ENCODE measurements at regions not wholly inside any gene's neighbourhood (a gene's known extent, or its start where the extent isn't known, plus 50 kb on each side); places are given as distances from the start of the nearest gene placed in this dataset.

GRCh38 chr6:78483553-78484197, 383.7 kb upstream of the IRAK1BP1 start:
- Histone ChIP-seq H3K27ac (no peak overlapping the region), H3K4me1 (ENCODE audit: low read depth, poor library complexity, severe bottlenecking) (no peaks in the 10 kb centered on the region), H3K27me3 (ENCODE audit: insufficient read depth, low read depth) (no peaks in the 10 kb centered on the region), H3K36me3 (ENCODE audit: insufficient read depth) (no peaks in the 10 kb centered on the region), H3K4me3 (IDR thresholded peaks at IDR 0.05; ENCODE audit: insufficient read depth, low read depth, low read length) (no peak overlapping the region), H3K9ac (no peak overlapping the region), H4K20me1 (ENCODE audit: insufficient read depth) (no peaks in the 10 kb centered on the region), H3K79me2 (ENCODE audit: insufficient read depth, low read depth) (no peaks in the 10 kb centered on the region), H3K4me2 (no peak overlapping the region), H2AFZ (ENCODE audit: low read depth) (no peak overlapping the region)
- TF ChIP-seq, protein P1, sequence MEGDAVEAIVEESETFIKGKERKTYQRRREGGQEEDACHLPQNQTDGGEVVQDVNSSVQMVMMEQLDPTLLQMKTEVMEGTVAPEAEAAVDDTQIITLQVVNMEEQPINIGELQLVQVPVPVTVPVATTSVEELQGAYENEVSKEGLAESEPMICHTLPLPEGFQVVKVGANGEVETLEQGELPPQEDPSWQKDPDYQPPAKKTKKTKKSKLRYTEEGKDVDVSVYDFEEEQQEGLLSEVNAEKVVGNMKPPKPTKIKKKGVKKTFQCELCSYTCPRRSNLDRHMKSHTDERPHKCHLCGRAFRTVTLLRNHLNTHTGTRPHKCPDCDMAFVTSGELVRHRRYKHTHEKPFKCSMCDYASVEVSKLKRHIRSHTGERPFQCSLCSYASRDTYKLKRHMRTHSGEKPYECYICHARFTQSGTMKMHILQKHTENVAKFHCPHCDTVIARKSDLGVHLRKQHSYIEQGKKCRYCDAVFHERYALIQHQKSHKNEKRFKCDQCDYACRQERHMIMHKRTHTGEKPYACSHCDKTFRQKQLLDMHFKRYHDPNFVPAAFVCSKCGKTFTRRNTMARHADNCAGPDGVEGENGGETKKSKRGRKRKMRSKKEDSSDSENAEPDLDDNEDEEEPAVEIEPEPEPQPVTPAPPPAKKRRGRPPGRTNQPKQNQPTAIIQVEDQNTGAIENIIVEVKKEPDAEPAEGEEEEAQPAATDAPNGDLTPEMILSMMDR (conservative IDR thresholded peaks at IDR 0.05; ENCODE audit: low read depth, low read length) = no peak

GRCh38 chr6:78484198-78485064, 382.9 kb upstream of the IRAK1BP1 start:
- no peak overlapping the region for H2AFZ ChIP-seq (ENCODE audit: low read depth)

GRCh38 chr6:78487401-78487800, 379.9 kb upstream of the IRAK1BP1 start:
- TF ChIP-seq, protein P1 (conservative IDR thresholded peaks at IDR 0.05; ENCODE audit: low read depth, low read length) = no peak
- H3K4me2 ChIP-seq = no peak overlapping the region

More at GRCh38 chr6:78484198-78485064, 382.9 kb upstream of the IRAK1BP1 start:
- Histone ChIP-seq H4K20me1 (ENCODE audit: insufficient read depth) (no peaks in the 10 kb centered on the region), H3K4me3 (IDR thresholded peaks at IDR 0.05; ENCODE audit: insufficient read depth, low read depth, low read length) (no peak overlapping the region), H3K4me2 (no peak overlapping the region), H3K79me2 (ENCODE audit: insufficient read depth, low read depth) (no peaks in the 10 kb centered on the region), H3K4me1 (ENCODE audit: low read depth, poor library complexity, severe bottlenecking) (no peaks in the 10 kb centered on the region), H3K27me3 (ENCODE audit: insufficient read depth, low read depth) (no peaks in the 10 kb centered on the region), H3K27ac (no peak overlapping the region), H3K36me3 (ENCODE audit: insufficient read depth) (no peaks in the 10 kb centered on the region), H3K9ac (no peak overlapping the region)
- TF ChIP-seq, protein P1 (conservative IDR thresholded peaks at IDR 0.05; ENCODE audit: low read depth, low read length) = no peak

DNA sequence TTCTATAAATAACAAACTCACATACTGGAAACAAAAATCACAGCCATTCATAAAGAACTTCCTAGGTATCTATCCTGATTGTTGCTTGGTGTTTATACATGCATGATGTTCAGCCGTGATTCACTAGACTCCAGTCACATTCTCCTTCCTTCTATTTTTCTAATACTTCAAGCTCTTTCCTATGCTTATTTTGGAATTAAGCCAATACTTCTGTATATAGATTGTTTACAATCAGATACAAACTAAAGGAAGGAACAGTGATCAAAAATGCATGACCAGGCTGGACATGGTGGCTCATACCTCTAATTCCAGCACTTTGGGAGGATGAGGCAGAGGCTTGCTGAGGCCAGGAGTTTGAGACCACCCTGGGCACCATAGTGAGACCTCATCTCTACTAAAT, 377.5 kb upstream of the IRAK1BP1 start:
- no peaks in the 10 kb centered on the region for H4K20me1 ChIP-seq (ENCODE audit: insufficient read depth)
- TF ChIP-seq, protein P1 (conservative IDR thresholded peaks at IDR 0.05; ENCODE audit: low read depth, low read length) = no peak
- no peak overlapping the region for H2AFZ ChIP-seq (ENCODE audit: low read depth)
- H3K9ac ChIP-seq = no peak overlapping the region
- no peaks in the 10 kb centered on the region for H3K27me3 ChIP-seq (ENCODE audit: insufficient read depth, low read depth)
- no peaks in the 10 kb centered on the region for H3K79me2 ChIP-seq (ENCODE audit: insufficient read depth, low read depth)
- H3K36me3 ChIP-seq (ENCODE audit: insufficient read depth) = no peaks in the 10 kb centered on the region
- no peak overlapping the region for H3K4me2 ChIP-seq
- H3K27ac ChIP-seq = no peak overlapping the region
- no peaks in the 10 kb centered on the region for H3K4me1 ChIP-seq (ENCODE audit: low read depth, poor library complexity, severe bottlenecking)
- H3K4me3 ChIP-seq (IDR thresholded peaks at IDR 0.05; ENCODE audit: insufficient read depth, low read depth, low read length) = no peak overlapping the region

More at GRCh38 chr6:78487401-78487800, 379.9 kb upstream of the IRAK1BP1 start:
- no peak overlapping the region for H3K4me3 ChIP-seq (IDR thresholded peaks at IDR 0.05; ENCODE audit: insufficient read depth, low read depth, low read length)
- H3K36me3 ChIP-seq (ENCODE audit: insufficient read depth) = no peaks in the 10 kb centered on the region
- no peak overlapping the region for H2AFZ ChIP-seq (ENCODE audit: low read depth)
- H3K4me1 ChIP-seq (ENCODE audit: low read depth, poor library complexity, severe bottlenecking) = no peaks in the 10 kb centered on the region
- no peaks in the 10 kb centered on the region for H3K27me3 ChIP-seq (ENCODE audit: insufficient read depth, low read depth)
- H3K9ac ChIP-seq = no peak overlapping the region
- no peaks in the 10 kb centered on the region for H4K20me1 ChIP-seq (ENCODE audit: insufficient read depth)
- no peaks in the 10 kb centered on the region for H3K79me2 ChIP-seq (ENCODE audit: insufficient read depth, low read depth)
- no peak overlapping the region for H3K27ac ChIP-seq

Data from KMS-11 (cell line).